Activated T-helper 2 cell treated with anti-CD3 and anti-CD28 coated beads, Interferon-gamma antibody, Interleukin-2, Interleukin-4, amounts not matched to agents 10 μg/mL and 5 μg/mL and 100 μg/mL, durations not matched to agents 14 hours and 24 hours and 36 hours (primary cell): ENCODE measurements at regions not wholly inside any gene's neighbourhood (a gene's known extent, or its start where the extent isn't known, plus 50 kb on each side); places are given as distances from the start of the nearest gene placed in this dataset.
"Not testable (repeated sequence)": the region's sequence is repeated elsewhere in the genome, so short reads cannot be mapped to it uniquely, and the experiment has no call there.

Source experiments
- DNase-seq: peaks from one replicate; pipeline ENCODE4 v3.0.0; 2021; ENCODE audit warnings: low spot score
- H3K27ac Mint-ChIP-seq: one replicate; pipeline ENCODE4 v1.8.0; 2021; ENCODE audit warnings: mixed read lengths
- H3K27me3 Mint-ChIP-seq: one replicate; pipeline ENCODE4 v1.8.0; 2021; ENCODE audit warnings: low read depth, mixed read lengths
- H3K36me3 Mint-ChIP-seq: one replicate; pipeline ENCODE4 v1.8.0; 2021; ENCODE audit warnings: low read depth, mixed read lengths
- H3K4me1 Mint-ChIP-seq: one replicate; pipeline ENCODE4 v1.8.0; 2021; ENCODE audit warnings: low read depth, mixed read lengths
- H3K4me3 Mint-ChIP-seq: one replicate; pipeline ENCODE4 v1.8.0; 2021; ENCODE audit warnings: low read depth, mild to moderate bottlenecking, moderate library complexity, mixed read lengths
- H3K9me3 Mint-ChIP-seq: one replicate; pipeline ENCODE4 v1.8.0; 2021; ENCODE audit warnings: mixed read lengths
- intact Hi-C: fragments of 100-400 bp; cut with micrococcal nuclease; formaldehyde crosslinking; loops from one replicate; pipeline ENCODE4 v1.15.1; 2023

GRCh38 chrX:128759745-128760144 lies 707.5 kb upstream of the ACTRT1 start:
- no peak for DNase-seq
- H3K27ac Mint-ChIP-seq: no peak overlapping the region
- no peaks in the 10 kb centered on the region for H3K4me1 Mint-ChIP-seq
- H3K4me3 Mint-ChIP-seq: no peak overlapping the region
- no peaks in the 10 kb centered on the region for H3K36me3 Mint-ChIP-seq
- intact Hi-C loops: no loop called here
- H3K27me3 Mint-ChIP-seq: no peaks in the 10 kb centered on the region
- no peaks in the 10 kb centered on the region for H3K9me3 Mint-ChIP-seq

DNA sequence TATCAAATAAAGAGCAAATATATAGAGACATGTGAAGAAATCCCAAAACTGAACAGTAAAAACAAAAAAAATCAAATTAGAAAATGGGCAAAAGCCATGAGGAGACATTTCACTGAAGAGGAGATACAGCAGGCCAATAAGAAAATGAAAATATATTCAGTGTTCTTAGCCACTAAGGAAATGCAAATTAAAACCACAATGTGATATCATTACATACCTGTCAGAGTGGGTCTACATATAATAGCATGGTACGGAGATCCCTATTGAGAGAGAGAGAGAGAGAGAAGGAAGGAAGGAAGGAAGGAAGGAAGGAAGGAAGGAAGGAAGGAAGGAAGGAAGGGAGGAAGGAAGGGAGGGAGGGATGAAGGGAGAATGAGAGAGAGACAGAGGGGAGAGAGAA lies 707.0 kb upstream of the ACTRT1 start:
- H3K4me1 Mint-ChIP-seq: no peaks in the 10 kb centered on the region
- H3K4me3 Mint-ChIP-seq: no peak overlapping the region
- no peak for DNase-seq
- no peaks in the 10 kb centered on the region for H3K36me3 Mint-ChIP-seq
- H3K27me3 Mint-ChIP-seq: no peaks in the 10 kb centered on the region
- intact Hi-C loops: no loop called here
- no peaks in the 10 kb centered on the region for H3K9me3 Mint-ChIP-seq
- H3K27ac Mint-ChIP-seq: no peak overlapping the region

- Mint-ChIP-seq H3K9me3 (no peaks in the 10 kb centered on the region), H3K27ac (no peak overlapping the region), H3K36me3 (no peaks in the 10 kb centered on the region), H3K27me3 (no peaks in the 10 kb centered on the region), H3K4me3 (no peak overlapping the region), H3K4me1 (no peaks in the 10 kb centered on the region)
- DNase-seq: no peak
- intact Hi-C loops: no loop called here
Measured at GRCh38 chrX:128754130-128754529, 701.9 kb upstream of the ACTRT1 start.

DNA sequence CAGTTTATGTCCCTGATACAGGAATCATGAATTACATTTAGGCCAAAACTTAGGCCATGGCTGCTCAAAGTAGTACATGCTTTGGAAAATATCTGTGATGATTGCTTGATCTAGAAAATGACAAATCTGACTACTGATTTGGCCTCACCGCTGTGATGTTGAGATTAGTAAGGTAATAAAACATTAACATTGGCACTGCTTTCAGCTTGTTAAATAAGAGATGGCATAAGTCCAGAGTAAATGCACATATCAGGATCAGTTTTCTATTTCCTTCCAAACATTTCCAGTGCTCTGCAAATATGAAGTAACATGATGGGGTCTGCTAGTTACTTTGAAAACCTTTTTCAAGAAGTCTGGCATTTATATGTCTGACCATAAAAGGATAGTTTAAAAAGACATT lies 687.3 kb upstream of the ACTRT1 start:
- Mint-ChIP-seq H3K27me3 (no peaks in the 10 kb centered on the region), H3K4me3 (no peak overlapping the region), H3K9me3 (no peaks in the 10 kb centered on the region), H3K36me3 (no peaks in the 10 kb centered on the region), H3K27ac (no peak overlapping the region), H3K4me1 (no peaks in the 10 kb centered on the region)
- intact Hi-C loops: no loop called here
- DNase-seq: no peak

GRCh38 chrX:128728943-128729342 lies 676.7 kb upstream of the ACTRT1 start:
- Mint-ChIP-seq H3K27me3 (no peaks in the 10 kb centered on the region), H3K36me3 (no peaks in the 10 kb centered on the region), H3K27ac (no peak overlapping the region), H3K9me3 (no peaks in the 10 kb centered on the region), H3K4me3 (no peak overlapping the region), H3K4me1 (no peaks in the 10 kb centered on the region)
- no peak for DNase-seq
- intact Hi-C loops: no loop called here

GRCh38 chrX:128717635-128718578 lies 665.7 kb upstream of the ACTRT1 start:
- H3K4me1 Mint-ChIP-seq: no peaks in the 10 kb centered on the region
- no peak overlapping the region for H3K4me3 Mint-ChIP-seq
- no peak for DNase-seq
- no peaks in the 10 kb centered on the region for H3K27me3 Mint-ChIP-seq
- no peaks in the 10 kb centered on the region for H3K9me3 Mint-ChIP-seq
- intact Hi-C loops: no loop called here
- no peak overlapping the region for H3K27ac Mint-ChIP-seq
- no peaks in the 10 kb centered on the region for H3K36me3 Mint-ChIP-seq

DNA sequence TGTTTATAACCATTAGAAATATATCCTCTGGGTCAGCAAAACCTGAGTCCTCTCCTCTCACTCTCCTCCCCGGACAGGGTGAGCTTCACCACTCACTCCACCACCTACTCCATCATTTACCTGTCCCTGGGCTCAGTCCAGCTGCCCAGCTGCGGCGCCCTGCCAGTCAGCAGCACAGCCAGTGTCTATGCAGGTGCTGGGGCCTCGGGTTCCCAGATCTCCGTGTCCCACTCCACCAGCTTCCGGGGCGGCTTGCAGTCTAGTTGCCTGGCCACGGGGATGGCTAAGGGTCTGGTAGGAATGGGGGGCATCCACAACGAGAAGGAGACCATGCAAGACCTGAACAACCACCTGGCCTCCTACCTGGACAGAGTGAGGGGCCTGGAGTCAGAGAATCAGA lies 662.2 kb upstream of the ACTRT1 start:
- Mint-ChIP-seq H3K27me3 (no peaks in the 10 kb centered on the region), H3K36me3 (no peaks in the 10 kb centered on the region), H3K9me3 (no peaks in the 10 kb centered on the region), H3K4me1 (no peaks in the 10 kb centered on the region), H3K4me3 (no peak overlapping the region), H3K27ac (no peak overlapping the region)
- no peak for DNase-seq
- intact Hi-C loops: no loop called here

- intact Hi-C loops: no loop called here
- H3K9me3 Mint-ChIP-seq: no peaks in the 10 kb centered on the region
- H3K27ac Mint-ChIP-seq: no peak overlapping the region
- no peaks in the 10 kb centered on the region for H3K36me3 Mint-ChIP-seq
- no peak overlapping the region for H3K4me3 Mint-ChIP-seq
- H3K27me3 Mint-ChIP-seq: no peaks in the 10 kb centered on the region
- H3K4me1 Mint-ChIP-seq: no peaks in the 10 kb centered on the region
- no peak for DNase-seq
Measured at GRCh38 chrX:128699716-128700285, 647.6 kb upstream of the ACTRT1 start.

DNA sequence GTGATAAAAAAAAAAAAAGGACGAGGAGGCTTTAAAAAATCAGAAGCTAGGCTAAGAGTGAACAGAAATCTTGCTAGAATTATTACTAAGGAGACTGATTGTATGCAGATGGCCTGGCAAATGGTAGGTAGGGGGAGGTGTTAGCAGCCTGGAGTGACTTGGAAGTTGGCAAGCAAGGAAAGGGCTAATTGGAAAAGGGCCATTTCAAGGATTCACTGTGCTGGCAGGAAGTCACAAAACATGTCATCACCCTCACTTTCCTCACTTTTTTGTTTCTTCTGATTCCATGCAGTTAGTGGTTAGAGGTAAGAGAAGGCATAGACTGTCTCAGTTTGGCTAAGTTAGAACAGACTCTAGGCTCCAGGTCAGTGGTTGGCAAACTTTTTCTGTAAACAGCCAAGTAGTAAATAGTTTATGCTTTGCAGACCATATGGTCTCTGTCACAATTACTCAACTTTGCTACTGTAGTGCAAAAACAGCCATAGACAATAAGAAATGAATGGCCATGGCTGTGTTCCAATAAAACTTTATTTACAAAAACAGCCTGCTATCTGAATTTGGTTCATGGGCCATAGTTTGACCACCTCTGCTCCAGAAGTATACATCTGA lies 646.5 kb upstream of the ACTRT1 start:
- no peaks in the 10 kb centered on the region for H3K36me3 Mint-ChIP-seq
- no peak overlapping the region for H3K4me3 Mint-ChIP-seq
- no peak for DNase-seq
- no peaks in the 10 kb centered on the region for H3K4me1 Mint-ChIP-seq
- H3K27me3 Mint-ChIP-seq: no peaks in the 10 kb centered on the region
- H3K9me3 Mint-ChIP-seq: no peaks in the 10 kb centered on the region
- intact Hi-C loops: no loop called here
- H3K27ac Mint-ChIP-seq: no peak overlapping the region

DNA sequence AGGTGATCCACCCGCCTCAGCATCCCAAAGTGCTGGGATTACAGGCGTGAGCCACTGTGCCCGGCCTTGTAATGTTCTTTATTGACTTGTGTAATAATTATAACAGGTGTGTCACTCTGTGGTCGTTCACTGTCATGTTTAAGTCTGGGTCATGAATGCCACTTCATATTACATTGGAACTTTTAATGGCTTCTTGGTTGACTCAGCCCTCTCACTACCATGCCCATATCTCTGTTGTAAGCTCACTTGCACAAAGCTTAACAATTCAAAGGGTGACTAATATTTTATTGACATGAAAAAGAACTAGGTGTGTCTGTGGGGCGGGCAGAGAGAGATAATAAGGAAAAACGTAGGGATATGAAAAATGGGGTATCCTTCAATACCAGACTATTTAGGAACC lies 639.7 kb upstream of the ACTRT1 start:
- intact Hi-C loops: no loop called here
- no peak for DNase-seq
- no peaks in the 10 kb centered on the region for H3K9me3 Mint-ChIP-seq
- H3K27me3 Mint-ChIP-seq: no peaks in the 10 kb centered on the region
- H3K27ac Mint-ChIP-seq: no peak overlapping the region
- H3K4me3 Mint-ChIP-seq: no peak overlapping the region
- no peaks in the 10 kb centered on the region for H3K36me3 Mint-ChIP-seq
- H3K4me1 Mint-ChIP-seq: no peaks in the 10 kb centered on the region

GRCh38 chrX:128685387-128685786 lies 633.2 kb upstream of the ACTRT1 start:
- Mint-ChIP-seq H3K27ac (no peak overlapping the region), H3K4me1 (no peaks in the 10 kb centered on the region), H3K36me3 (no peaks in the 10 kb centered on the region), H3K27me3 (no peaks in the 10 kb centered on the region), H3K4me3 (no peak overlapping the region), H3K9me3 (no peaks in the 10 kb centered on the region)
- no peak for DNase-seq
- intact Hi-C loops: no loop called here

DNA sequence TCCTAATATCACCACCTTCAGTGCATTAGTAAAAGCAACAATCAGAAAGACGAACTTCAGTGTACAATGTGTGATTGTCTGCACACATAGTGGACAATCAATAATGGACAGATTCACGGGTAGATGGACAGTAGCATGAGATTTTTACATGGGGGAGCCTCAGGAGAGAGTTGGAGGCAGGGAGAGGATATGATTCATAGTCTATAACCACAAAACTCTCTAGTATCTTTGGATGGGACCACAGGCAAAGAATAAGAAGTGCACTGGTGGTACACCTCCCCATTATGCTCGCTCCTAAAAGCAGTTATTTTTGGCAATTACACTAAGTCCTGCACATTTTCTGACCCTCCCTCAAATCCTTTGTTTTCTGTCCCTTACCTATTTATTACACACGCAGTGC lies 624.4 kb upstream of the ACTRT1 start:
- Mint-ChIP-seq H3K4me3 (no peak overlapping the region), H3K36me3 (no peaks in the 10 kb centered on the region), H3K9me3 (no peaks in the 10 kb centered on the region), H3K27me3 (no peaks in the 10 kb centered on the region), H3K4me1 (no peaks in the 10 kb centered on the region), H3K27ac (no peak overlapping the region)
- intact Hi-C loops: no loop called here
- no peak for DNase-seq

- DNase-seq, H3K36me3 Mint-ChIP-seq, H3K4me3 Mint-ChIP-seq, H3K27ac Mint-ChIP-seq, H3K9me3 Mint-ChIP-seq, H3K27me3 Mint-ChIP-seq, intact Hi-C loops, H3K4me1 Mint-ChIP-seq: not testable (repeated sequence)
Measured at GRCh38 chrX:128674326-128675086, 622.3 kb upstream of the ACTRT1 start.
